ENCODE measurements at regions not wholly inside any gene's neighbourhood (a gene's known extent, or its start where the extent isn't known, plus 50 kb on each side); places are given as distances from the start of the nearest gene placed in this dataset.

DNA sequence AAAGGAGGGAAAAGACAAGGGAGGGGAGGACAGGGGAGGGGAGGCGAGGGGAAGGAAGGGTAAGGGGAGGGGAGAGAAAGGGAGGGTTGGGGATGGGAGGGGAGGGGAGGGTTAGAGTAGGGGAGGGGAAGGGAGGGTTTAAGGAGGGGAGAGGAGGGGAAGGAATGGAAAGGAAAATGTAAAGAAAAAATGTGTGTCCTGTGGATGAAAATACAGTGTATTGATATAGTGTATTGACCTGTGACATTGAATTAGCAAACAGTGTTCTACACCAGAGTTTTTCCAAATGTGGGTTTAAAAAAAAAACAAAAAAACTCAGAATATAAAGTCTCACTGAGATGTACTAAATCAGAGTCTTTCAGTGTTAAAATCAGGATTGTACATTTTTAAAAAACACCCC lies 1279.8 kb upstream of the ADGRL2 start:
- DNase-seq (ENCODE audit: low read depth, low spot score) (no peak), ATAC-seq (no peak)
- TF ChIP-seq, protein P1, sequence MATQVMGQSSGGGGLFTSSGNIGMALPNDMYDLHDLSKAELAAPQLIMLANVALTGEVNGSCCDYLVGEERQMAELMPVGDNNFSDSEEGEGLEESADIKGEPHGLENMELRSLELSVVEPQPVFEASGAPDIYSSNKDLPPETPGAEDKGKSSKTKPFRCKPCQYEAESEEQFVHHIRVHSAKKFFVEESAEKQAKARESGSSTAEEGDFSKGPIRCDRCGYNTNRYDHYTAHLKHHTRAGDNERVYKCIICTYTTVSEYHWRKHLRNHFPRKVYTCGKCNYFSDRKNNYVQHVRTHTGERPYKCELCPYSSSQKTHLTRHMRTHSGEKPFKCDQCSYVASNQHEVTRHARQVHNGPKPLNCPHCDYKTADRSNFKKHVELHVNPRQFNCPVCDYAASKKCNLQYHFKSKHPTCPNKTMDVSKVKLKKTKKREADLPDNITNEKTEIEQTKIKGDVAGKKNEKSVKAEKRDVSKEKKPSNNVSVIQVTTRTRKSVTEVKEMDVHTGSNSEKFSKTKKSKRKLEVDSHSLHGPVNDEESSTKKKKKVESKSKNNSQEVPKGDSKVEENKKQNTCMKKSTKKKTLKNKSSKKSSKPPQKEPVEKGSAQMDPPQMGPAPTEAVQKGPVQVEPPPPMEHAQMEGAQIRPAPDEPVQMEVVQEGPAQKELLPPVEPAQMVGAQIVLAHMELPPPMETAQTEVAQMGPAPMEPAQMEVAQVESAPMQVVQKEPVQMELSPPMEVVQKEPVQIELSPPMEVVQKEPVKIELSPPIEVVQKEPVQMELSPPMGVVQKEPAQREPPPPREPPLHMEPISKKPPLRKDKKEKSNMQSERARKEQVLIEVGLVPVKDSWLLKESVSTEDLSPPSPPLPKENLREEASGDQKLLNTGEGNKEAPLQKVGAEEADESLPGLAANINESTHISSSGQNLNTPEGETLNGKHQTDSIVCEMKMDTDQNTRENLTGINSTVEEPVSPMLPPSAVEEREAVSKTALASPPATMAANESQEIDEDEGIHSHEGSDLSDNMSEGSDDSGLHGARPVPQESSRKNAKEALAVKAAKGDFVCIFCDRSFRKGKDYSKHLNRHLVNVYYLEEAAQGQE (IDR thresholded peaks at IDR 0.05; ENCODE audit: insufficient read depth in 1 of 2, low read depth in 2 of 2, low read length in 1 of 2): no peak
- TF ChIP-seq POLR2AphosphoS5 (IDR thresholded peaks at IDR 0.05; ENCODE audit: low read depth, low read length) (no peak), TCF7L2 (IDR thresholded peaks at IDR 0.05; ENCODE audit: low read depth, low read length) (no peak), SIN3A (IDR thresholded peaks at IDR 0.05; ENCODE audit: borderline replicate concordance, insufficient read depth, low read depth, low read length) (no peak)
- TF ChIP-seq, protein P2, sequence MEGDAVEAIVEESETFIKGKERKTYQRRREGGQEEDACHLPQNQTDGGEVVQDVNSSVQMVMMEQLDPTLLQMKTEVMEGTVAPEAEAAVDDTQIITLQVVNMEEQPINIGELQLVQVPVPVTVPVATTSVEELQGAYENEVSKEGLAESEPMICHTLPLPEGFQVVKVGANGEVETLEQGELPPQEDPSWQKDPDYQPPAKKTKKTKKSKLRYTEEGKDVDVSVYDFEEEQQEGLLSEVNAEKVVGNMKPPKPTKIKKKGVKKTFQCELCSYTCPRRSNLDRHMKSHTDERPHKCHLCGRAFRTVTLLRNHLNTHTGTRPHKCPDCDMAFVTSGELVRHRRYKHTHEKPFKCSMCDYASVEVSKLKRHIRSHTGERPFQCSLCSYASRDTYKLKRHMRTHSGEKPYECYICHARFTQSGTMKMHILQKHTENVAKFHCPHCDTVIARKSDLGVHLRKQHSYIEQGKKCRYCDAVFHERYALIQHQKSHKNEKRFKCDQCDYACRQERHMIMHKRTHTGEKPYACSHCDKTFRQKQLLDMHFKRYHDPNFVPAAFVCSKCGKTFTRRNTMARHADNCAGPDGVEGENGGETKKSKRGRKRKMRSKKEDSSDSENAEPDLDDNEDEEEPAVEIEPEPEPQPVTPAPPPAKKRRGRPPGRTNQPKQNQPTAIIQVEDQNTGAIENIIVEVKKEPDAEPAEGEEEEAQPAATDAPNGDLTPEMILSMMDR (IDR thresholded peaks at IDR 0.05): no peak
- no peaks in the 10 kb centered on the region for H3K36me3 ChIP-seq (ENCODE audit: control insufficient read depth, insufficient read depth, low read length)
- in situ Hi-C loops (cut with HindIII; ENCODE audit: low pct_unique_long_range_greater_than_20kb, low sequenced_read_pairs): no loop called here
- ChIA-PET POLR2A (no interaction called here), CTCF (no interaction called here)
- H3K27me3 ChIP-seq (ENCODE audit: control insufficient read depth, insufficient read depth, low read length): no peaks in the 10 kb centered on the region
- H3K9me3 ChIP-seq (ENCODE audit: control insufficient read depth, insufficient read depth, low read depth, low read length): no peaks in the 10 kb centered on the region
- H3K27ac ChIP-seq (ENCODE audit: low read length): no peak overlapping the region
- H3K4me3 ChIP-seq (ENCODE audit: low read depth in 2 of 2, low read length in 2 of 2): no peak overlapping the region
- BruUV-seq (replicated peaks): no TSS peak
- H3K4me1 ChIP-seq (ENCODE audit: control insufficient read depth, insufficient read depth, low read length): no peaks in the 10 kb centered on the region
- intact Hi-C loops (cut with micrococcal nuclease; ENCODE audit: unreplicated experiment): no loop called here

DNA sequence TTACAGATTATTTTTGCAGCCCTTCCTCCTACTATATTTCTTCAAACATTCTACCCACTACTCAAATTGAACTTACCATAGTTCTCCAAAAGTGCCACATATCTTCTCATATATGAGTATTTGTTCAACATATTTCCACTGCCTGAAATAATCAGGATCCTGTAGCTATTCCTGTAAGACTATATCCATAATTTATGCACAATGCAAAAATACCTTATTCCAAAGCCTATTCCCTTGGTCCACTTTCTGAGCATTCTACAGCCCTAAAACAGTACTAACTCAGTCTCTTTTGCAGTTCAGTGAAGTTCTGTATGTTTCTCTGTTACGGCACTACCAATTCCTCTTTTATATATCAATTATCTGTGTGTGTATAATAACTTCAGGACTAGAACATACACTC lies 1283.7 kb upstream of the ADGRL2 start:
- TF ChIP-seq SIN3A (IDR thresholded peaks at IDR 0.05; ENCODE audit: borderline replicate concordance, insufficient read depth, low read depth, low read length) (no peak), TCF7L2 (IDR thresholded peaks at IDR 0.05; ENCODE audit: low read depth, low read length) (no peak), POLR2AphosphoS5 (IDR thresholded peaks at IDR 0.05; ENCODE audit: low read depth, low read length) (no peak)
- TF ChIP-seq, protein P1 (IDR thresholded peaks at IDR 0.05; ENCODE audit: insufficient read depth in 1 of 2, low read depth in 2 of 2, low read length in 1 of 2): no peak
- TF ChIP-seq, protein P2 (IDR thresholded peaks at IDR 0.05): no peak

More for the DNA sequence above, 1283.7 kb upstream of the ADGRL2 start:
- ChIA-PET POLR2A (no interaction called here), CTCF (no interaction called here)
- no peak overlapping the region for H3K27ac ChIP-seq (ENCODE audit: low read length)
- intact Hi-C loops (cut with micrococcal nuclease; ENCODE audit: unreplicated experiment): no loop called here
- ATAC-seq (no peak), DNase-seq (ENCODE audit: low read depth, low spot score) (no peak)
- no peaks in the 10 kb centered on the region for H3K4me1 ChIP-seq (ENCODE audit: control insufficient read depth, insufficient read depth, low read length)
- H3K9me3 ChIP-seq (ENCODE audit: control insufficient read depth, insufficient read depth, low read depth, low read length): no peaks in the 10 kb centered on the region
- H3K27me3 ChIP-seq (ENCODE audit: control insufficient read depth, insufficient read depth, low read length): no peaks in the 10 kb centered on the region
- in situ Hi-C loops (cut with HindIII; ENCODE audit: low pct_unique_long_range_greater_than_20kb, low sequenced_read_pairs): no loop called here
- BruUV-seq (replicated peaks): no TSS peak
- H3K4me3 ChIP-seq (ENCODE audit: low read depth in 2 of 2, low read length in 2 of 2): no peak overlapping the region
- H3K36me3 ChIP-seq (ENCODE audit: control insufficient read depth, insufficient read depth, low read length): no peaks in the 10 kb centered on the region

Data from Panc1 (cell line).